ENCODE measurements at regions not wholly inside any gene's neighbourhood (a gene's known extent, or its start where the extent isn't known, plus 50 kb on each side); places are given as distances from the start of the nearest gene placed in this dataset.

GRCh38 chr11:90536301-90536700, 313.5 kb upstream of the CHORDC1 start:
- DNase-seq: no peak
- Mint-ChIP-seq H3K4me3 (no peak overlapping the region), H3K27ac (no peak overlapping the region), H3K9me3 (peaks cover 0 to 7% (median 2%) of the 10 kb centered on the region in 5 donors), H3K4me1 (no peaks in the 10 kb centered on the region), H3K27me3 (no peaks in the 10 kb centered on the region), H3K36me3 (no peaks in the 10 kb centered on the region)
- ChIA-PET POLR2A (no interaction called here), CTCF (no interaction called here)
- Histone ChIP-seq H3K9me3 (ENCODE audit: low read length) (no peaks in the 10 kb centered on the region), H3K27ac (ENCODE audit: low read depth, low read length) (no peak overlapping the region), H3K27me3 (ENCODE audit: insufficient read depth, low read length, poor library complexity, severe bottlenecking) (no peaks in the 10 kb centered on the region), H3K4me3 (ENCODE audit: low read length) (no peak overlapping the region), H3K4me1 (ENCODE audit: insufficient read depth, low read length) (no peaks in the 10 kb centered on the region), H3K36me3 (ENCODE audit: insufficient read depth, low read length) (no peaks in the 10 kb centered on the region)

GRCh38 chr11:90532125-90532524, 309.3 kb upstream of the CHORDC1 start:
- H3K36me3 Mint-ChIP-seq: no peaks in the 10 kb centered on the region
- Histone ChIP-seq H3K27ac (ENCODE audit: low read depth, low read length) (no peak overlapping the region), H3K4me3 (ENCODE audit: low read length) (no peak overlapping the region), H3K27me3 (ENCODE audit: insufficient read depth, low read length, poor library complexity, severe bottlenecking) (no peaks in the 10 kb centered on the region), H3K36me3 (ENCODE audit: insufficient read depth, low read length) (no peaks in the 10 kb centered on the region), H3K9me3 (ENCODE audit: low read length) (no peaks in the 10 kb centered on the region), H3K4me1 (ENCODE audit: insufficient read depth, low read length) (no peaks in the 10 kb centered on the region)
- CTCF ChIA-PET: no interaction called here
- no peak overlapping the region for H3K27ac Mint-ChIP-seq
- no peaks in the 10 kb centered on the region for H3K27me3 Mint-ChIP-seq
- H3K4me1 Mint-ChIP-seq: no peaks in the 10 kb centered on the region
- DNase-seq: no peak
- peaks cover 0 to 12% (median 5%) of the 10 kb centered on the region in 5 donors for H3K9me3 Mint-ChIP-seq
- POLR2A ChIA-PET: no interaction called here
- no peak overlapping the region for H3K4me3 Mint-ChIP-seq

- POLR2A ChIA-PET: no interaction called here
- no peaks in the 10 kb centered on the region for H3K4me1 Mint-ChIP-seq
- H3K27me3 Mint-ChIP-seq: no peaks in the 10 kb centered on the region
- no peaks in the 10 kb centered on the region for H3K36me3 ChIP-seq (ENCODE audit: insufficient read depth, low read length)
- H3K4me1 ChIP-seq (ENCODE audit: insufficient read depth, low read length): no peaks in the 10 kb centered on the region
- no peak overlapping the region for H3K4me3 ChIP-seq (ENCODE audit: low read length)
- H3K9me3 ChIP-seq (ENCODE audit: low read length): no peaks in the 10 kb centered on the region
- no peaks in the 10 kb centered on the region for H3K27me3 ChIP-seq (ENCODE audit: insufficient read depth, low read length, poor library complexity, severe bottlenecking)
- H3K4me3 Mint-ChIP-seq: no peak overlapping the region
- H3K27ac ChIP-seq (ENCODE audit: low read depth, low read length): no peak overlapping the region
- no peak for DNase-seq
- peaks cover 0 to 12% (median 5%) of the 10 kb centered on the region in 5 donors for H3K9me3 Mint-ChIP-seq
- H3K36me3 Mint-ChIP-seq: no peaks in the 10 kb centered on the region
- no peak overlapping the region for H3K27ac Mint-ChIP-seq
- CTCF ChIA-PET: no interaction called here
Observed at GRCh38 chr11:90531001-90531400, 308.2 kb upstream of the CHORDC1 start.

DNA sequence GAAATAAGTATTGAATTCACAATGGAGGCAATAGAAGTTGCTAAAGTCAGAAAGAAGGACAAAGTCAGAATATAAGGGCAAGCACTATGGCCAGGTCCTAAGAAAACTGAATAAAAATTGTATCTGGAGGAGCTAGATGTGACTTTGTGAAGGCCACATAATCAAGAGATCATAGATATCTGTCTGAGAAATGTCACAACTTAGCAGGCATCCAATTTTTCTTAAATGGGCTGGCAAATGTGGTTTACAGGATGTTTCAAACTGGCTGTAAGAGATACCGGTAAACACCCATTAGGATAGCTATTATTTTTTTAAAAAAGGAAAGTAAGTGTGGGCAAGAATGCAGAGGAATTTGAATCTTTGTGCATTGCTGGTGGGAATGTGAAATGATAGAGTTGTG, 303.1 kb upstream of the CHORDC1 start:
- no peak for DNase-seq
- peaks cover 0 to 12% (median 2%) of the 10 kb centered on the region in 5 donors for H3K9me3 Mint-ChIP-seq
- Histone ChIP-seq H3K27me3 (ENCODE audit: insufficient read depth, low read length, poor library complexity, severe bottlenecking) (no peaks in the 10 kb centered on the region), H3K4me1 (ENCODE audit: insufficient read depth, low read length) (no peaks in the 10 kb centered on the region), H3K27ac (ENCODE audit: low read depth, low read length) (no peak overlapping the region), H3K36me3 (ENCODE audit: insufficient read depth, low read length) (no peaks in the 10 kb centered on the region), H3K9me3 (ENCODE audit: low read length) (no peaks in the 10 kb centered on the region), H3K4me3 (ENCODE audit: low read length) (no peak overlapping the region)
- no peaks in the 10 kb centered on the region for H3K4me1 Mint-ChIP-seq
- H3K27ac Mint-ChIP-seq: no peak overlapping the region
- H3K4me3 Mint-ChIP-seq: no peak overlapping the region
- no peaks in the 10 kb centered on the region for H3K36me3 Mint-ChIP-seq
- ChIA-PET POLR2A (no interaction called here), CTCF (no interaction called here)
- no peaks in the 10 kb centered on the region for H3K27me3 Mint-ChIP-seq

DNA sequence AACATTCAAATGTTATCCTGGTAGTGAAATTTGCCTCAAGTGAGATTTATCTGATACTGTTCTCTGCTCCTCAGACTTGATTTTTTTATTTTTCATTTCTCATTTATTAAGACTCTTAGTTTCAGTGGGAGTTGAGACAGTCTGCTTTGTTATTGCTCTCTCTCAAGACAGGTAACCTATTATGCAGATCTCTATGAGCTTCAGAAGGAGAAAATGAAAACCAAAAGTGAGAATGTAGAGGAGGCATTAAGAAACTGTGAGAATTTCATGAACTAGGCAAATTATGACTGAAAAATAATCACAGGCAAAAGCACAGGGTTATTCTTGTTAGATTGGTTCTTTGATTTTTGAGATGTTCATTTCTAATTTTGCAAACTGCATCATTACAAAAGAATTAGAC, 290.0 kb upstream of the CHORDC1 start:
- Mint-ChIP-seq H3K4me3 (no peak overlapping the region), H3K36me3 (no peaks in the 10 kb centered on the region), H3K4me1 (no peaks in the 10 kb centered on the region), H3K27ac (no peak overlapping the region), H3K9me3 (peaks cover 0 to 4% (median 0%) of the 10 kb centered on the region in 5 donors), H3K27me3 (peaks cover 0 to 2% of the 10 kb centered on the region in 2 donors)
- DNase-seq: no peak
- ChIA-PET CTCF (no interaction called here), POLR2A (no interaction called here)
- Histone ChIP-seq H3K36me3 (ENCODE audit: insufficient read depth, low read length) (no peaks in the 10 kb centered on the region), H3K9me3 (ENCODE audit: low read length) (no peaks in the 10 kb centered on the region), H3K4me1 (ENCODE audit: insufficient read depth, low read length) (no peaks in the 10 kb centered on the region), H3K27me3 (ENCODE audit: insufficient read depth, low read length, poor library complexity, severe bottlenecking) (no peaks in the 10 kb centered on the region), H3K4me3 (ENCODE audit: low read length) (no peak overlapping the region), H3K27ac (ENCODE audit: low read depth, low read length) (no peak overlapping the region)

GRCh38 chr11:90510839-90511238, 288.0 kb upstream of the CHORDC1 start:
- no peaks in the 10 kb centered on the region for H3K9me3 ChIP-seq (ENCODE audit: low read length)
- no peaks in the 10 kb centered on the region for H3K27me3 ChIP-seq (ENCODE audit: insufficient read depth, low read length, poor library complexity, severe bottlenecking)
- no peaks in the 10 kb centered on the region for H3K4me1 ChIP-seq (ENCODE audit: insufficient read depth, low read length)
- ChIA-PET POLR2A (no interaction called here), CTCF (no interaction called here)
- Mint-ChIP-seq H3K4me3 (no peak overlapping the region), H3K36me3 (no peaks in the 10 kb centered on the region), H3K27me3 (peaks cover 0 to 2% of the 10 kb centered on the region in 2 donors), H3K9me3 (peaks cover 0 to 4% (median 2%) of the 10 kb centered on the region in 5 donors), H3K4me1 (no peaks in the 10 kb centered on the region), H3K27ac (no peak overlapping the region)
- H3K27ac ChIP-seq (ENCODE audit: low read depth, low read length): no peak overlapping the region
- no peak overlapping the region for H3K4me3 ChIP-seq (ENCODE audit: low read length)
- no peak for DNase-seq
- no peaks in the 10 kb centered on the region for H3K36me3 ChIP-seq (ENCODE audit: insufficient read depth, low read length)

DNA sequence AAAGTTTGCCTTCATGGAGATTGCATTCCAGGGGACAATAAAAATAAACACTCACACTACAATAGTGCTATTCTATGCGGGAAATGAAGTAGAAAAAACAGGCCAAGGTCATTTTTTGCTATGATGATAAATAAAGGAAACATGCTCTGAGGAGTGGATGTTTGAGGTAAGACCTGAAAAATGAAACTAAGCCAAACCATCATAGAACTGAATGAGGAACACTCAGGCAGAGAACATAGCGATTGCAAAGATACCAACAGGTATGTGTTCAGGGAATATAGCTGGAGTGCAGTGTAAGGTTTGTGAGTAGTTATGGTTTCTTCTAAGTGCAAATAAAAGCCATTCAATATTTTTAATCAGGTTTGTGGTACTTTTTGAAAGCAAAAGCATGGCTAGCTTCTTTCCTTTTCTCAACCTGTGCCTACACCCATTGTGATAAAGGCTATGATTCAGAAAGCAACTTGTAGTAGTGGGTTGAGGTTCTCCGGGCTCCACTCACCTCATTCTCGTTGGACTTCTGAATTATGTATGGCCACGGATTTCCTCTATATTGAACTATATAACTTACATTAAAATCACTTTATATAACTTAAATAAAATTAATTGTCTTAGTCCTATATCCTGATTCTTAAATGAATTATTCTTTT, 278.2 kb upstream of the CHORDC1 start:
- ChIA-PET CTCF (no interaction called here), POLR2A (no interaction called here)
- no peaks in the 10 kb centered on the region for H3K36me3 Mint-ChIP-seq
- Histone ChIP-seq H3K4me1 (ENCODE audit: insufficient read depth, low read length) (no peaks in the 10 kb centered on the region), H3K9me3 (ENCODE audit: low read length) (no peaks in the 10 kb centered on the region), H3K4me3 (ENCODE audit: low read length) (no peak overlapping the region), H3K27me3 (ENCODE audit: insufficient read depth, low read length, poor library complexity, severe bottlenecking) (no peaks in the 10 kb centered on the region), H3K36me3 (ENCODE audit: insufficient read depth, low read length) (no peaks in the 10 kb centered on the region), H3K27ac (ENCODE audit: low read depth, low read length) (no peak overlapping the region)
- H3K9me3 Mint-ChIP-seq: peaks cover 3 to 16% (median 7%) of the 10 kb centered on the region in 5 donors
- H3K4me3 Mint-ChIP-seq: no peak overlapping the region
- no peaks in the 10 kb centered on the region for H3K4me1 Mint-ChIP-seq
- DNase-seq: no peak
- H3K27me3 Mint-ChIP-seq: no peaks in the 10 kb centered on the region
- H3K27ac Mint-ChIP-seq: no peak overlapping the region

GRCh38 chr11:90496722-90497121, 273.9 kb upstream of the CHORDC1 start:
- POLR2A ChIA-PET: no interaction called here
- H3K36me3 Mint-ChIP-seq: no peaks in the 10 kb centered on the region

GRCh38 chr11:90493379-90493778, 270.5 kb upstream of the CHORDC1 start:
- Mint-ChIP-seq H3K4me3 (no peak overlapping the region), H3K9me3 (peaks cover 5 to 23% (median 9%) of the 10 kb centered on the region in 5 donors), H3K4me1 (no peaks in the 10 kb centered on the region), H3K36me3 (no peaks in the 10 kb centered on the region), H3K27me3 (no peaks in the 10 kb centered on the region), H3K27ac (no peak overlapping the region)
- no peak overlapping the region for H3K27ac ChIP-seq (ENCODE audit: low read depth, low read length)
- DNase-seq: no peak
- H3K27me3 ChIP-seq (ENCODE audit: insufficient read depth, low read length, poor library complexity, severe bottlenecking): no peaks in the 10 kb centered on the region
- no peaks in the 10 kb centered on the region for H3K9me3 ChIP-seq (ENCODE audit: low read length)
- H3K36me3 ChIP-seq (ENCODE audit: insufficient read depth, low read length): no peaks in the 10 kb centered on the region
- ChIA-PET CTCF (no interaction called here), POLR2A (no interaction called here)
- H3K4me1 ChIP-seq (ENCODE audit: insufficient read depth, low read length): no peaks in the 10 kb centered on the region
- no peak overlapping the region for H3K4me3 ChIP-seq (ENCODE audit: low read length)

More at GRCh38 chr11:90496722-90497121, 273.9 kb upstream of the CHORDC1 start:
- H3K4me1 Mint-ChIP-seq: no peaks in the 10 kb centered on the region
- H3K27me3 ChIP-seq (ENCODE audit: insufficient read depth, low read length, poor library complexity, severe bottlenecking): no peaks in the 10 kb centered on the region
- no peak for DNase-seq
- H3K9me3 ChIP-seq (ENCODE audit: low read length): no peaks in the 10 kb centered on the region
- no peak overlapping the region for H3K4me3 ChIP-seq (ENCODE audit: low read length)
- peaks cover 5 to 26% (median 9%) of the 10 kb centered on the region in 5 donors for H3K9me3 Mint-ChIP-seq
- no peak overlapping the region for H3K27ac ChIP-seq (ENCODE audit: low read depth, low read length)
- H3K36me3 ChIP-seq (ENCODE audit: insufficient read depth, low read length): no peaks in the 10 kb centered on the region
- H3K27ac Mint-ChIP-seq: no peak overlapping the region
- CTCF ChIA-PET: no interaction called here
- no peak overlapping the region for H3K4me3 Mint-ChIP-seq
- no peaks in the 10 kb centered on the region for H3K27me3 Mint-ChIP-seq
- H3K4me1 ChIP-seq (ENCODE audit: insufficient read depth, low read length): no peaks in the 10 kb centered on the region

All from CD8-positive, alpha-beta memory T cell (primary cell).